IgD-negative memory B cell (primary cell): ENCODE measurements at regions not wholly inside any gene's neighbourhood (a gene's known extent, or its start where the extent isn't known, plus 50 kb on each side); places are given as distances from the start of the nearest gene placed in this dataset.

Experiments
- H3K27ac Mint-ChIP-seq, 3 donors: one replicate each; pipeline ENCODE4 v1.8.0; 2020 to 2022; ENCODE audit warnings: mild to moderate bottlenecking in 3 of 3, mixed read lengths in 3 of 3, moderate library complexity in 1 of 3
- H3K27me3 Mint-ChIP-seq: one replicate; pipeline ENCODE4 v1.8.0; 2021; ENCODE audit warnings: mixed read lengths
- H3K36me3 Mint-ChIP-seq: one replicate; pipeline ENCODE4 v1.8.0; 2020; ENCODE audit warnings: mild to moderate bottlenecking, mixed read lengths
- H3K4me1 Mint-ChIP-seq, 3 donors: one replicate each; pipeline ENCODE4 v1.8.0; 2020 to 2022; ENCODE audit warnings: mixed read lengths in 3 of 3, mild to moderate bottlenecking in 1 of 3
- H3K4me3 Mint-ChIP-seq, 4 donors: one replicate each; pipeline ENCODE4 v1.8.0; 2020 to 2022; ENCODE audit warnings: mild to moderate bottlenecking in 4 of 4, mixed read lengths in 4 of 4, moderate library complexity in 3 of 4
- H3K9me3 Mint-ChIP-seq, 3 donors: one replicate each; pipeline ENCODE4 v1.8.0; 2020 to 2021; ENCODE audit warnings: mixed read lengths in 3 of 3, mild to moderate bottlenecking in 1 of 3

DNA sequence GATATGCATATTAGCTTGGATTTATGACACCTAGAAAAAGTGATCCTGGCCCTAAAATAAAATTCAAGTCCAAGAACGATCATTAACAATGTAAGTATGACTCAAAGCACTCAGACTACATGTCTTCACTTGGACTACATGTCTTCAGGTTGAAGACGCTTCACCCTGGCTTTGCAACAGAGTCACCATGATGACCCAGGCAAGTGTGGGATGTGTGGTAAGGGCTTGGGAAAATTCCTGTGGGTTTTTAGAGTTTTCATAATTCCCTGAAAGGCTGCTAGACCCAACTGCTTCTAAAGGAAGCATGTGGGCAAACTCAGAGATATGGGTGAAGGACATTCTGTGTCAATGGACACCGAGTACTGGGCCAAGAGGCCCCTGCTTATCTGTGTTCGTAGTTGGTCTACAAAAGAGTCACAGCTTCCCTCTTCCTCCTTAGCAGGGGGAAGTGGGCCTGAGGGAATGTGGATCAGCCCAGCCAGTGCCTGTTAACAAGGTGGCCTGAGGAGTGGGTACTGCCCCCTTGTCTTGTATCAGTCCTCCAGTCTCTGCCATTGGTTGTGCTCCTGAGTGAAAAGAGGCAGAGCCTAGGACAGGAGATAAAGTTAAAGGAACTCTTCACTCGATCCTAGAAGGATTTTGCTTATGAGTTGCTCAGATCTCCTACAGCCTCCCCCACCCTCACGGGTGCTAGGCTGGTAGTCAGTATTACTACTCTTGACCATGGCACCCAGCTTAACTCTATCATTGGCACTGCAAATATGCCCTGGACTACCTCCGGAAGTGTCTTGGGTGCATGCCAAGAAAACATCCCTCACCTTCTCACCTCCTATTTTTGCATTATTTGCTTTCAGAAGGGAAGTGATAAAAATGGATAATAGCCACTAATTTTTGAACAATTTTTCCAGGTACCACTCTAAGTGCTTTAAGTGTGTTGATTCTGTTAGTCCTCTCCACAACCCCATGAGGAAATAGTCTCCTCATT is 406.3 kb downstream of the COG6 start:
- no peak overlapping the region for H3K4me3 Mint-ChIP-seq
- H3K27ac Mint-ChIP-seq, result no peak overlapping the region
- no peaks in the 10 kb centered on the region for H3K36me3 Mint-ChIP-seq
- no peaks in the 10 kb centered on the region for H3K9me3 Mint-ChIP-seq
- H3K27me3 Mint-ChIP-seq, result no peaks in the 10 kb centered on the region
- peaks cover 0 to 2% (median 2%) of the 10 kb centered on the region in 3 donors for H3K4me1 Mint-ChIP-seq

DNA sequence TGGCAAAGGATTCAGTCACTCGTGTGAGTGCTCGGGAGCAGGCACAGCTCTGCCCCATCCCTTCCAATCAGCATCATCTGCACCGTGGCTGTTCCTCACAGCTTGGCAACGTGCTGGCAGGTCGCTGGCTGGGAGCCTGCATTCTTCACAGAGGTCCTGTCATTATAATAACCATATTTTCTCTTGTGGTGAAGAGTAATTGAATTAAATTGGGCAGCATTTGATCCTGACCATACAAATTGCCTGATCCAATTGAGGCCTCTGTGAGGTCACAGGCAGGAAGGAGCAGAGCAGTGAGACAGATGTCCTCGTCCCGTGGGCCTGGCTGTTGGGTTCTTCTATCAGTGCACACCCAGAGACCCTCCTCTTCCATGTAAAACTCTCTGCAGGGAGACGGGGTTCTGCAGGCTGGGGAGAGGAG is 407.8 kb downstream of the COG6 start:
- Mint-ChIP-seq H3K27me3 (no peaks in the 10 kb centered on the region), H3K36me3 (no peaks in the 10 kb centered on the region), H3K4me1 (peaks cover 0 to 2% (median 2%) of the 10 kb centered on the region in 3 donors), H3K27ac (no peak overlapping the region), H3K9me3 (no peaks in the 10 kb centered on the region), H3K4me3 (no peak overlapping the region)

DNA sequence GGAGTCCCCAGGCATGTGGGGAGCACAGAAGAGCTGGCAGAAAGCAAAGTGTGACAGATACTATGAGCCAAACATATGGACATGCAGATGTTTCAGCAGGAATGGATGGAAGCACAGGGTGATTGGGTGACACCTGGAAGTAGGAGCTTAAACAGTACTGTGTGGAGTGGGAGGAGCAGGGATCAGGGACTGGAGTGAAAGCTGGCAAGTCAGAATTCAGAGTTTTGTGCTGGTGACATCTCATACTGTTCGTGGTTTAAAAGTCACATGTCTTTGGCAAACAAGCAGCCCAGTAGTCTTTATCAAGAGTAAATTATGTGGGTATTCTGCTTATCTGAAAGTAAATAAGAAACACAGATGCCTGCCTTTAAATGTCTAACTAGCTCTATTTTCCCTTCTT is 408.2 kb downstream of the COG6 start:
- Mint-ChIP-seq H3K27ac (no peak overlapping the region), H3K4me1 (peaks cover 0 to 2% (median 2%) of the 10 kb centered on the region in 3 donors), H3K4me3 (no peak overlapping the region)

DNA sequence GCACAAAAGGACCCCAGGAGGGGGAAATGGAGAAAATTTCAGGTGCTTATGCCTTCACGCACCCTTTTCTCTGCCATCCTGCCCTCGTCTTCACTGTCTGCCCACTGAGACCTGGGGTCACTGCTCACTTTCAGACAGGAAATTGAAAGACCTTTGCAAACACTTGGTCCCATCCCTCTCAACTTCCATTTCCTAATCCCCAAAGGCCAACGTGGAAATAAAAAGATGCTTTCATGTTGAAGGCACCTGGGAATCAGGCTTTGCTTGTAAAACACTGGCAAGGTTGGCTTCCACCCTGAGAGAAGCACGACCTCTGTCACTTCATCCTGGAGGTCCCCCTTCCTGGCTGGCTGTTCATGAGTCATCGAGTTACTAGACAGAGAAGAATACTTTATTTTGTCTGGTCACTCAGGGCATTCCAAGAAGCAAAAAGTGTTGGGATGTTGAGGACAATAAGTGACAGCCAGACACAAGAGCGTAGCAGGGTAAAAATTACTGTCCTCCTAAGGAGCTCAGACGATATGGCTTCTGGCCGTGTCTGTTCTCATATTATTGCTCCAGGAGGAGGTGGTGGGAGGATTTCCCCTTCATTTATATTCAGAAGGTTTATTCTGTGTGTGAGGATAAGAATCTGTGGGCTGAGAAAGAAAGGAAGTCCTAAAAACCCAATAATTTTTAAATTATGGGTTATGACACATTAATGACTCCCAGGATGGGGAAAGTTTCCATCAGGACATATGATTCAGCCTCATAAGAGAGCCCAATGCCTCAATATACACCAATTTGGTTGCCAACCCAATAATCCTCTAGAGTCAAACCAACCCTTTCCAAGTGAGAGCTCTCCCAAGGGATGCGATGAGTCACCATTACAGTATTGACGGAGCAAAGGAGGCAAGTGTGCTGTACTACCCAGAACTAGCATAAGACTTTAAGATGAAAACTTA is 409.0 kb downstream of the COG6 start:
- Mint-ChIP-seq H3K36me3 (no peaks in the 10 kb centered on the region), H3K4me1 (peaks cover 5 to 7% (median 6%) of the 10 kb centered on the region in 3 donors), H3K9me3 (no peaks in the 10 kb centered on the region), H3K27ac (no peak overlapping the region), H3K27me3 (no peaks in the 10 kb centered on the region), H3K4me3 (no peak overlapping the region)

More for the DNA sequence above, 408.2 kb downstream of the COG6 start:
- H3K36me3 Mint-ChIP-seq, result no peaks in the 10 kb centered on the region
- H3K9me3 Mint-ChIP-seq, result no peaks in the 10 kb centered on the region
- H3K27me3 Mint-ChIP-seq, result no peaks in the 10 kb centered on the region

- H3K27me3 Mint-ChIP-seq, result no peaks in the 10 kb centered on the region
- peak overlapping the region in 1 of 4 donors; percentile 18 for H3K4me3 Mint-ChIP-seq
- no peak overlapping the region for H3K27ac Mint-ChIP-seq
- H3K36me3 Mint-ChIP-seq, result no peaks in the 10 kb centered on the region
- H3K9me3 Mint-ChIP-seq, result no peaks in the 10 kb centered on the region
- H3K4me1 Mint-ChIP-seq, result peaks cover 4 to 7% (median 6%) of the 10 kb centered on the region in 3 donors
Measured at GRCh38 chr13:40069173-40070044, 413.9 kb downstream of the COG6 start.

- no peak overlapping the region for H3K4me3 Mint-ChIP-seq
- H3K9me3 Mint-ChIP-seq, result no peaks in the 10 kb centered on the region
- no peaks in the 10 kb centered on the region for H3K27me3 Mint-ChIP-seq
- H3K27ac Mint-ChIP-seq, result no peak overlapping the region
- peaks cover 4 to 7% (median 6%) of the 10 kb centered on the region in 3 donors for H3K4me1 Mint-ChIP-seq
- H3K36me3 Mint-ChIP-seq, result no peaks in the 10 kb centered on the region
Measured at GRCh38 chr13:40070357-40070756, 414.9 kb downstream of the COG6 start.

DNA sequence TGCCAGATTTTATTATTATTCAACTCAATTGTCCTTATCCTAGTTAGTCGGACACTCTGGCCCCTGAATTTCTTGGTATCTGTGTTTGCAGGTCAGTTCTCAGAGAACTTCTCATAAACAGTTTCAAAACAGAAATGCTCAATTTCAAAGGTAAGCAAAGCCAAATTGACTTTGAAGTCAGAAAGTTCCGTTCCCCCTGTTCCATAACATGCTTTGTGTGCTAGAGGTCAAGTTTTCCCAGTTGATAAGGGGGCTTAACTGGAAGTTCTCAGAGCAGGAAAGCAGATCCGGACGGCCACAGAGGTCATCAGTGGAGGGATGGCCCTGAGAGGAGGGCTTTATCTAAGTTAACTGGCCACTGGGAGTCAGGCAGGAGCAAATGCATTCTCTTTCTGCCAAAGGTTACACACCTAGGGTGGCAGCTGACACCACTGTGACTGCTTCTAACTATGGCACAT is 417.2 kb downstream of the COG6 start:
- Mint-ChIP-seq H3K4me3 (no peak overlapping the region), H3K9me3 (no peaks in the 10 kb centered on the region), H3K27ac (no peak overlapping the region), H3K27me3 (no peaks in the 10 kb centered on the region), H3K4me1 (peaks cover 4 to 7% (median 6%) of the 10 kb centered on the region in 3 donors), H3K36me3 (no peaks in the 10 kb centered on the region)

GRCh38 chr13:40074338-40074737 is 418.9 kb downstream of the COG6 start:
- H3K9me3 Mint-ChIP-seq, result no peaks in the 10 kb centered on the region
- H3K36me3 Mint-ChIP-seq, result no peaks in the 10 kb centered on the region
- no peak overlapping the region for H3K4me3 Mint-ChIP-seq
- H3K27ac Mint-ChIP-seq, result no peak overlapping the region
- peaks cover under 1 to 3% (median 2%) of the 10 kb centered on the region in 3 donors for H3K4me1 Mint-ChIP-seq
- no peaks in the 10 kb centered on the region for H3K27me3 Mint-ChIP-seq

DNA sequence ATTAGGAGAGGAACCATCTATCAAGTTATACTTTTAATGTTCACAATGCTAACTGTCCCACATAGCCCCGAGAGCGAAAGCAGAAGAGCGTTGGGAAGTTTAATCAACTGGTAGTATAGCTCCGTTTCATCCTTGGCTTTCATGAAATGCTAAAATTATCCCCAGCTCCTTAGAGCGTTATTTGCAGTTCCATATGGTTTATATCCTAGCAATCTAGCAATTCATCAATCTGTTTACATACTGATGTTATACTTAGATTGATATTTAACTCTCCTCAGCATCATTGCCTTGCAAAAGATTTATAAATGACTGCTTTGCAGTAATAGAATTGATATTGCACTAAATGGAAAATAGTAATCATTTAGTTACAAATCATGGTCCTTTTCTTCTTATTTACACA is 419.8 kb downstream of the COG6 start:
- Mint-ChIP-seq H3K4me3 (no peak overlapping the region), H3K27me3 (no peaks in the 10 kb centered on the region), H3K36me3 (no peaks in the 10 kb centered on the region), H3K9me3 (no peaks in the 10 kb centered on the region), H3K4me1 (no peaks in the 10 kb centered on the region), H3K27ac (no peak overlapping the region)

DNA sequence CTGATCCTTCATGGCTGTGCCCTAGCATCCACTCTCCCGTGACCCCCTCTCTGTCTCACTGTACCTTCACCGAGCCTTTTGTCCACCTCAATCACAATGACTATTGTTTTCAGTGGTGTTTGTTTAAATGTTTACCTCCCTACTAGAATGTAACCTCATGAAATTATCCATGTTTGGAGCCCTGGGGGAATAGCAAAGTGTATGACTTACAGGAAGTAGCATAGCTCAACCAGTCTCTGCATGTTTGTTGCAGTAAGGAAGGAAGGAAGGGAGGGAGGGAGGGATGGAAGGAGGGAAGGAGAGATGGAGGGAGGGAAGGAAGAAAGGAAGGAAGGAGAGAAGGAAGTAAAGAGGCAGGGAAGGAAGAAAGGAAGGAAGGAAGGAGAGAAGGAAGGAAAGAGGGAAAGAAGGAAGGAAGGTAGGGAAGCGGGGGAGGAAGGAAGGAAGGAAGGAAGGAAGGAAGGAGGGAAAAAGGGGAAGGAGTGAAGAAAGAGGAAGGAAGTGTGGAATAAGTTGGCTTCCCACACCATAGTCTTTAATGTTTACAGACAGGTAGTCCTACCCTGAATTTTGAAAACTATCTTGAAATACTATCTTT is 421.4 kb downstream of the COG6 start:
- Mint-ChIP-seq H3K4me3 (no peak overlapping the region), H3K9me3 (peaks cover 0 to 6% (median 0%) of the 10 kb centered on the region in 3 donors), H3K36me3 (no peaks in the 10 kb centered on the region), H3K4me1 (no peaks in the 10 kb centered on the region), H3K27me3 (no peaks in the 10 kb centered on the region), H3K27ac (no peak overlapping the region)

GRCh38 chr13:40077396-40078027 is 422.1 kb downstream of the COG6 start:
- peaks cover 0 to 6% (median 0%) of the 10 kb centered on the region in 3 donors for H3K9me3 Mint-ChIP-seq
- H3K27ac Mint-ChIP-seq, result no peak overlapping the region
- no peaks in the 10 kb centered on the region for H3K4me1 Mint-ChIP-seq
- H3K4me3 Mint-ChIP-seq, result no peak overlapping the region
- H3K36me3 Mint-ChIP-seq, result no peaks in the 10 kb centered on the region
- no peaks in the 10 kb centered on the region for H3K27me3 Mint-ChIP-seq

- H3K27ac Mint-ChIP-seq, result peak overlapping the region in 1 of 3 donors; percentile 54
- no peaks in the 10 kb centered on the region for H3K27me3 Mint-ChIP-seq
- H3K4me3 Mint-ChIP-seq, result peak overlapping the region in 1 of 4 donors; percentile 56
- H3K36me3 Mint-ChIP-seq, result peaks cover 2% of the 10 kb centered on the region
- H3K9me3 Mint-ChIP-seq, result peaks cover 0 to 6% (median 0%) of the 10 kb centered on the region in 3 donors
- H3K4me1 Mint-ChIP-seq, result no peaks in the 10 kb centered on the region
Measured at GRCh38 chr13:40079721-40080120, 424.3 kb downstream of the COG6 start.

GRCh38 chr13:40080676-40081075 is 425.2 kb downstream of the COG6 start:
- Mint-ChIP-seq H3K36me3 (peaks cover 2% of the 10 kb centered on the region), H3K9me3 (peaks cover 0 to 6% (median 0%) of the 10 kb centered on the region in 3 donors), H3K4me1 (no peaks in the 10 kb centered on the region), H3K27me3 (no peaks in the 10 kb centered on the region), H3K27ac (no peak overlapping the region), H3K4me3 (no peak overlapping the region)
